ENCODE measurements at regions not wholly inside any gene's neighbourhood (a gene's known extent, or its start where the extent isn't known, plus 50 kb on each side); places are given as distances from the start of the nearest gene placed in this dataset.
"Not testable (repeated sequence)": the region's sequence is repeated elsewhere in the genome, so short reads cannot be mapped to it uniquely, and the experiment has no call there.

DNA sequence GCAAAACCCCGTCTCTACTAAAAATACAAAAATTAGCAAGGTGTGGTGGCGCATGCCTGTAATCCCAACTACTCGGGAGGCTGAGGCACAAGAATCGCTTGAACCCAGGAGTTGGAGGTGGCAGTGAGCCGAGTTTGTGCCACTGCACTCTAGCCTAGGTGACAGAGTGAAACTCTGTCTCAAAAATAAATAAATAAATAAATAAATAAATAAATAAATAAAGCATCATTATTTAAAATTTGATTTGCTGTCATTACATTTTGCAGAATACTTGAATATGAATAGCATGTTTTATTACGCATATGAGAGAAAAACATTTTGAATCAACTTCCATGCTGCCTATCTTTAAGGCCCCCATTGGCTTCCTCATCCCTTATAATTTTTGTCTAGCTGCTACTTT is 53.4 kb upstream of the MED14 start:
- DNase-seq: not testable (repeated sequence)

DNA sequence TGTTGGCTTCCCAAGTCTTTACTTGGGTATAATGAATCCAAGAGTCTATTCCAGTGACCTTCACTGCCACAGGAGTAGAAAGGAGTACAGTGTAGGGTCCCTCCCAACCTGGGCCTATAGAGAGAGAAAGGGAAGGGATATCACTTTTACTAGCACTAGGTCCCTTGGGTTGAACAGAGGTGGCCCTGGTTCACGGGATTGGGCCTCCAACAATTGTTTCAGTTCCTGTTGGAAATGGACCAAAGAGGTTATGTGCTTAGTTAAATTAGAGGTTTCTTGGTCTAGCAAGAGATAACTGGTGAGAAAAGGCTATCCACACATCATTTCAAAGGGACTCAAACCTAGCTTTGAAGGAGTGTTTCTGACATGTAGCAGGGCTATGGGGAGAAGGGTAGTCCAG is 57.1 kb upstream of the MED14 start:
- no peak for DNase-seq

DNA sequence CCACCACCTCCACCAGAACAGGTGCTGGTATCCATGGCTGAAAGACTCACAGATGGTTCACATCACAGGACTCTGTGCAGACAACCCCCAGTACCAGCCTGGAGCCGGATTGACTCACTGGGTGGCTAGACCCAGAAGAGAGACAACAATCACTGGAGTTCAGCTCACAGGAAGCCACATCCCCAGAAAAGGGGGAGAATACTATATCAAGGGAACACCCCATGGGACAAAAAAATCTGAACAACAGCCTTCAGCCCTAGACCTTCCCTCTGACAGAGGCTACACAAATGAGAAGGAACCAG is 59.4 kb upstream of the MED14 start:
- not testable (repeated sequence) for DNase-seq

DNA sequence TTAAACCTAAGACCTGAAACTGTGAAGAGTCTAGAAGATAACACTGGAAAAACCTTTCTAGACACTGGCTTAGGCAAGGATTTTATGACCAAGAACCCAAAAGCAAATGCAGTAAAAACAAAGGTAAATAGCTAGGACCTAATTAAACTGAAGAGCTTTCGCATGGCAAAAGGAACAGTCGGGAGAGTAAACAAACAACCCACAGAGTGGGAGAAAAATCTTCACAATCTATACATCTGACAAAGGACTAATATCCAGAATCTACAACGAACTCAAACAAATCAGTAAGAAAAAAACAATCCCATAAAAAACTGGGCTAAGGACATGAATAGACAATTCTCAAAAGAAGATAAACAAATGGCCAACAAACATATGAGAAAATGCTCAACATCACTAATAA is 64.4 kb upstream of the MED14 start:
- not testable (repeated sequence) for DNase-seq

DNA sequence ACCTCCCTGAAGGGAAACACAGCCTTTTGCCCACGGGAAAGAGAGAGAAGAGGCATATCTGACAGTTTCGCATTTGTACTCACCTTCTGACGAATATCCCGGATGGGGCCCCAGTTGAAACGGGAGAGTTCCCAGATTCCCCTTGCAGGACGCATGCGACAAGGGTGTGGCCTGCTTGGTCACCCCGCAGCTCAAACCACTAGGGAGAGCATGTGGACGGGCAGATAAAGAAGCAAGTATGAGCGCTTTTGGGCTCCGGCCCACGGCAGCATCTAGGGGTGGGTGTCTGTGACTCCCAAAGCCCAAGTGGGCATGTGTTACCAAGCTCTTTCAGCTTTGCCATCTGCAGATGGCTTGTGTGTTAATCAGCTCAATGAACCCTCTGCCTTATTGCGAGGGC is 70.1 kb upstream of the MED14 start:
- DNase-seq: no peak

DNA sequence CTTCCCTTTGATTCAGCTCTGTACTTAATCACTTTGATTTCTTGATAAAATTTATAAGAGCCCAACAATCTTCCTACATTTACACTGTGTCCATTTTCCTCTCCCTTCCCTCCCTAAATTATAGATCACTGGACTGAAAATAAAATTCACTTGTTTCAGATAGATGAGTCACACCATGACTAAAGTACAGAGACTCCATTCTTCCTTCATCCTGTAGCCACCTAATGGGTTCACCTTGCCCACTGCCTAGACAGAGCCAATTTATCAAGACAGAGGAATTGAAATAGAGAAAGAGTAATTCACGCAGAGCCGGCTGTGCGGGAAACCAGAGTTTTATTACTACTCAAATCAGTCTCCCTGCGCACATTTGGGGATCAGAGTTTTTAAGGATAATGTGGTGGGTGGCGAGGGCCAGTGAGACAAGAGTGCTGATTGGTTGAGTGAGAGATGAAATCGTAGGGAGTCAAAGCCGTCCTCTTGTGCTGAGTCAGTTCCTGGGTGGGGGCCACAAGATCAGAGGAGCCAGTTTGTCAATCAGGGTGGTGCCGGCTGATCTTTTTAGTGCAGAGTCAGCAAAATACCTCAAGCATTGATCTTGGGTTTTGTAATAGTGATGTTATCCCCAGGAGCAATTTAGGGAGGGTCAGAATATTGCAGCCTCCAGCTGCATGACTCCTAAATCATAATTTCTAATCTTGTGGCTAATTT is 71.3 kb upstream of the MED14 start:
- no peak for DNase-seq

DNA sequence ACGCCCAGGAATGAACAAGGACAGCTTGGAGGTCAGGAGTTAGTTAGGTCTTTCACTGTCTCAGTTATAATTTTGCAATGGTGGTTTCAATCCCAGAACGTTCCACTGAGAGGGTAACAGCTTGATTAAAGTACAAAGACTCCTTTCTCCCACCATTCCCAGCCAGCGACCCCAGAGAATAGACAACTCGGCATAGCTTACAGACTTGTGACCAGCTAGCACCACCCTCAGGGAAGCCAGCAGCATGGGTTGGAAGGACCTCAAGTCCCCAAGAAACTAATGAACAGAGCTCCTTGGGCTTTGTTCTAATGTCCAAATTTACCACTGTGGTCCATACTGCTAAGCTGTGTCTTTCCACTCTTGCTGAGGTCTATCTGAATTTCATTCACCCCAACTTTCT is 72.0 kb upstream of the MED14 start:
- no peak for DNase-seq

DNA sequence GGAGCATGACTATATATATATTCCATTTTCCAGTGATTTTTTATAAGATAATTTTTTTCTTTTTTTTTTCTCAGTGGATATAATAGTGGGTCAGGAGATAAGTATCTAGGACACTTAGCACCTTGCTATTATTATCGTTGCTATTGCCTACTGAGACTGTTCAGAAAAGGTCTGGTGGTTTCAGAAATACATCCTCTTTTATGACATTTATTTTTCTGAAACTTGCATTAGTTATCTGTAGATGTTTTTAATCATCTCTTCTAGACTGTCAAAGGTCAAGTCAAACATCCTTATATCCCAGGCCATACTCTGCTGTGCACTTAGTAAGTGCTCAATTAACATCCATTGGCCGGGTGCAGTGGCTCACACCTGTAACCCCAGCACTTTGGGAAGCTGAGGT is 72.9 kb upstream of the MED14 start:
- DNase-seq: no peak

DNA sequence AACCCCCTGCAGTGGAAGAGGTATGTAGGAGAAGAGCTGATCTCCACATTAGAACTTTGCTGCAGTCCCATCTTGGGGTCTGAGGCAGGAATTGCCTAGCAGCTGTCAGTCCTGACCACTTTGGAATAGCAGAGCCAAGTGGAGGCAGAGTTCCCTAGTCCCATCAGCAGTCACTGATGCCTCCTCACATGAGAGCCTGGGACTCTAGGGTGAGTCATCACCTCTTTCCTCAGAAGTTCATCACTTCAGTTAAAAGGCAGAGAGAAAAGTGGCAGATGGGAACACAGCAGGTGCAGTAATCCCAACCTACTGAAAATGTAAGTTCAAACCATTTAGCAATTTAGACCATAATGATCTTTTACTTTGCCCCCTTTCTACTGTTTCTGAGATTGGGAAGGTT is 73.9 kb upstream of the MED14 start:
- no peak for DNase-seq

DNA sequence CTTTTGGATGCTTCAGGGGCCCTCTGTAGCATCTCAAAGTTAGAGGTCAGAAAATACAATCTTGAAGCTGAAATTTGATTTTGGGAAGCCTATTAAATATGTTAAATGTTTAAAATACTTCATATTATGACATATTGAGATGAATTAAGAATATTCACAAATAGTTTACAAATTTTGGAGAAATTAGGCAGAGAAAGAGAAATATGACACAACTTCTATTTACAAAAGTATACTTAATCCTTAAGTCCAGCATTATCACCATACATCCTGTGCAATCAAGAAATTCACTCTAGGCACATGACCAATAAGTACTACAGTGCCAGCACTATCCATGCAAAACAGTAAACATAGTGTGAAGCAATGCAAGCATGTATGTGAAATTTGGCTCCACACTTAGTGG is 79.7 kb upstream of the MED14 start:
- not testable (repeated sequence) for DNase-seq

DNA sequence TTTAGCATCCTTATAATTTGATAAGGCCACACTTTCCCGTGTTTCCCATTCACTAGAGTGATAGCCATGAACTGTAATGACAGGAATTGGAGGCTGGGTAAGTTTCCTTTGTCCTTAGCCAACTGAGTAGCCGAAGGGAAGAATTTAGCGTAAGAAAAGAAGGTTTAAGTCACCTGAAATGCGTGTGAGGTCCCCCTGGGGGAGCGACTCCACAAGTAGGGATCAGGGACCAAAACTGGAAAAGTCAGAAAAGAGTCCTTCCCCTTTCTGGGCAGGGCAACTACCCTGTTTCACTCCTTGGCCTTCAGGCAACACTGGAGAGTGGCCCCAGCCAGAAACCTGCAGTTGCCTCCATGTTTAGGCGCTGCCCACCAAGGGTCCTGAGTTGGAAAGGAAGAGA is 81.6 kb upstream of the MED14 start:
- DNase-seq: no peak

DNA sequence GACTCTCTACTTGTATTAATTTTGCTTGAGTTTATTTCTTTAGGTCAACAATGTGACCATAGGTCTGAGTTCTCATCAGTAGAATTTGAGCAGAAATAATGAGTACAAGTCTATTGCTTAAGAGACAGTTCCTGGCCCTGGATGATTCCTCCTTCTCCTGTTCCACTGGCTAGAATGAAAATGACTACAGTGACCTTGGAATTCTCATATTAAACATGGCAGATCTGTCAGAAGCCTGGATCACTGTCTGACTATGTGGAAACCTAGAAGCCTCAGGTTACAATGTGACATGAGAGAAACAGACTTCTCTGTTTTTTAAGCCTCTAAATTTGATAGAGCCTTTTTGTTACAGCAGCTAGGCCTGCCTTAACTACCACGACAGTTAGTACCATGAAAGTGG is 82.9 kb upstream of the MED14 start:
- DNase-seq: no peak

DNA sequence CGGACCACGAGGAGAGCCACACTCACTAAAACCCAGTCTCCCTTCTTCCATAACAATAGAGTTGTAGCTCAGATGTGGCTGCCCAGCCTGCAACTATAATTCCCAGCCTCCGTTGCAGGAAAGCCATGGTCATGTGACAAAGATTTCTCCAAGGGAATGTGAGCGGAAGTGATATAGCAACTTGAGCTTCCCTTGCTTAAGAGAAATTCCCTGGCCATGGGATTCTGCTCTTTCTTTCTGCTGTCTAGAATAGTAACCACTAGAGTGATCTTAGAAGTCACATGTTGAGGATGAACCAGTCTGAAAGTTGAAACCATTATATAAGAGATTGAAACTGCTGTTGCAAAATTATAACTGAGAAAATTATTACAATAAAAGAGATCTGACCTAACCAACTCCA is 86.4 kb upstream of the MED14 start:
- no peak for DNase-seq

DNA sequence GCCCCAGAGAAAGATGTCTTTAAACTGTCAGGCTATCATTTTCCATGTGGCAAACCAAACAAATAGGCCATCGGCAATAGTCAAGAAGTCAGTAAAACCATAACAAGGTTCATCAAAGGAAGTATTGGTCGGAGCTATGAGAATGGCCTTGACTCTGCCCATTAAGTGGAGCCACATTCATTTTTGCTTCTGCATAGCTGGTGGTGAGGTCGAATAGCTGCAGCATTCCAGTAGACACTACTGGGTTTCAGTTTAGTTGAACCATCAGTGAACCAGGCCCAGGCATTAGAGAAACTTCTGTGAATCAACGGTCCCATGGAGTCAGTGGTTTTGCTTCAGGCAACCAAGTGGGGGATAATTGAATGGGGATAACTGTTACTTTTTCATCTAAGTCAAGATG is 92.0 kb upstream of the MED14 start:
- no peak for DNase-seq

DNA sequence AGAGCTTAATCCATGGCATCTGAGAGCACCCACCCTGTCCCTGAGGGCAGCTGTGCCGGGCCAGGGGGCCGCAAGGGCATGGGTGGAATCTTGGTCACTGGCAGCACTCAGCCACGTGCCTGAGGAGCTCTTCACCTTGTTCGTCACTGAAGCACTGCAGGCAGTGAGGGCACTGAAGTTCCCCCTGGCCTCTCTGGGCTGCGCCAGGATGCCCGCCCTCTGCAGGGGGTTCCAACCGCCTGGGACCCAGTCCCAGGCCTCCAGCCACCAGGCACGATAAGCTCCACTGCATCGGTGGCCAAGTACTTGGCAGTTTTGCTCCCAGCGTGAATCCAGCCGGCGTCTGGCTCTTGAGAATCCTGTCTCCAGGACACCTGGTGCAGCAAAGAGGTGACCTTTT is 96.4 kb upstream of the MED14 start:
- no peak for DNase-seq

DNA sequence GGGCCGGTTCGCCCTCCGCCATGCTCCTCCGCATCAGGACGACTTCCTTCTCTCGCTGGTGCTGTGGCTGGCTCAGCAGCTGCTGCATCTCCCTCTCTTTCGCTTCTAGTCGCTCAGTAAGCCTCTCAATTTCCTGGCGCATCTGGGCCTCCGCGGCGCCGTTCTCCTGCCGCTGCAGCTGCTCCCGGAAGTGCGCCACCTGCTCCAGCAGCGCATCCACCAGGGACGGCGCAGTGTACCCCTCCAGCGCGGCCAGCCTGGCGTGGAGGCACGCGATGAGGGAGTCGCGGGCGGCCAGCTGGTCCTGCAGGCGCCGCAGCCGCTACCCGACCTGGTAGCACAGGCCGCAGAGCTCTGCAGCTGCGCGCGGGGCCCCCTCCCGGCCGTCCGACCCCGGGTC is 97.4 kb upstream of the MED14 start:
- no peak for DNase-seq

DNA sequence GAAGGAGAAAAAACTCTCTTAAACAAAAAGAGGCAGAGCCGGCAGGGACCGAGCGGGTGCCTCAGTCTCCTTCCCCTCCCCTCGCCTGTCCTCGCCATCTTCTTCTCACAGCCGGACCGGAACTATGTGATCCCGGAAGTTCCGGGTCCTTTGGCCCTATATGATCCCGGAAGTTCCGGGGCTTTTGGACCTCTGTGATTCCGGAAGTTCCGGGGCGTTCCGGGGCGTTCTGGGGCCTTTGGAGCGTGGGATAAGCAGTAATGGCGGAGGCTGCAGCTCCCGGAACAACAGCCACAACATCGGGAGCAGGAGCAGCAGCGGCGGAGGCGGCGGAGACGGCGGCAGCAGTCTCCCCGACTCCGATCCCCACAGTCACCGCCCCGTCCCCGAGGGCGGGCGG is 98.9 kb upstream of the MED14 start:
- no peak for DNase-seq

DNA sequence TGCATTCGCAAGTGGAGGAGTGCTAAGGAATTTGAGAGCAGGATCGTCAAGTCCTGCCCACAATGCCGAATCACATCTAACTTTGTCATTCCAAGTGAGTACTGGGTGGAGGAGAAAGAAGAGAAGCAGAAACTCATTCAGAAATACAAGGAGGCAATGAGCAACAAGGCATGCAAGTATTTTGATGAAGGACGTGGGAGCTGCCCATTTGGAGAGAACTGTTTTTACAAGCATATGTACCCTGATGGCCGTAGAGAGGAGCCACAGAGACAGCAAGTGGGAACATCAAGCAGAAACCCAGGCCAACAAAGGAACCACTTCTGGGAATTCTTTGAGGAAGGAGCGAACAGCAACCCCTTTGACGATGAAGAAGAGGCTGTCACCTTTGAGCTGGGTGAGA is 100.2 kb upstream of the MED14 start:
- no peak for DNase-seq

DNA sequence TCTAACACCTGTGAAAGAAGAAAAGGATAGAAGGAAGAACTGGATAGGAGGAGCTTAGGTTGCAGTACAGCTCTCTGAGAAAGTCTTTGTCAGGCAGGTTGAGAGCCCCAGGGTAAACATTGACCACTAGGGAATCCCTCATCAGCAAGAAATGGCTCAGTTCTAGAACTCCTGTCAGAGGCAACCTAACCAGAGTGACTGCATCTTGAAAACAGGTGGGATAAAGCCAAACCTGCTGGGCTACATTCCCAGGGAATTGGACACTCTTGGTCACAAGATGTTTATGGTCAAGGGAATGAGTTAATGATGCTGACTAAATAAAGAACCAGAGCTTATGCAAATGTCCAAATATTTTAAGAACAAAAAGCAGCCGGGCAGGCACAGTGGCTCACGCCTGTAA is 108.3 kb upstream of the MED14 start:
- DNase-seq: no peak

DNA sequence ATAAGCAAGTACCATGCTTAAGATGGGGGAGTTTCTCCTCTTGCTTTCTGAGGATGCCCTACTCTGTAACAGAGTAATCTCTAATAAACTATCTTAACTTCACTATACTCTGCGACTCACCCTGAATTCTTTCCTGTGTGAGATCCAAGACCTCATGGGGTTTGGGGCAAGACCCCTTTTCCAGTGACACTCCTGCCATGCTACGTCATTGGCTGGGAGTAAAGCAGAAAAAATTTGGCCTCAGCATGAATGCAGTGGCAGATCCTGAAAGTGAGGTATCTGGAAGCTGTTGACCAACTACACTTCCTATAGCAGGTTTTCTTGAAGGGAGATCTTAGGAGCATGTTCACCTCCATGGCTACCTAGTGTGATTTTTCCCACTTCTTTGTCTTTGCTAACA is 109.1 kb upstream of the MED14 start:
- no peak for DNase-seq

DNA sequence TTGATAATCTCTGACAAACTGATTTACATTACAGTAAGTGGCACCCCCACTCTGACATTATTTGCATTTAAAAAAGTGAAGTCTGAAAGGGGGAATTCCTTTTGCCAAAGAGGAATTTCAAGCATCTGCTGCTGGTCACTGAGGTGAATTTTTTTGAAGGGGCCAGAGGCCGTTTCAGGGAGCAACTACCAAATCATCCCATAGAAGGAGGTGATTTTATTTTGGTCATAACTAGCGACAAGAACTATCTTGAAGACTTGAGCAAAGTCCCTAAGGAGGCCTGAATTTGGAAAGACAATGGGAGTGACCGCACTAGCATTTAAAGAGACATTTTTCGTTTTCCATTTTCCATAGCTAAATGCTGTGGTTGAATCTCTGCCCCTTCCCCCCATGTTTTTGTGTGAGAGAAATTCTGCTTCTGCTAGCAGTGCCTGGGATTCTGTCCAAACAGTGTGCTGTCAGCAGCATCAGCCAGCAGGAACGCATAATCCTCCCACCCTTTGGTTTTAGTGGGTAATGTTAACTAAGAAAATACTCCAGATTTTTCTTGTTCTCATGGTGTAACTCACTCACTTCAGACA is 110.1 kb upstream of the MED14 start:
- DNase-seq: no peak

DNA sequence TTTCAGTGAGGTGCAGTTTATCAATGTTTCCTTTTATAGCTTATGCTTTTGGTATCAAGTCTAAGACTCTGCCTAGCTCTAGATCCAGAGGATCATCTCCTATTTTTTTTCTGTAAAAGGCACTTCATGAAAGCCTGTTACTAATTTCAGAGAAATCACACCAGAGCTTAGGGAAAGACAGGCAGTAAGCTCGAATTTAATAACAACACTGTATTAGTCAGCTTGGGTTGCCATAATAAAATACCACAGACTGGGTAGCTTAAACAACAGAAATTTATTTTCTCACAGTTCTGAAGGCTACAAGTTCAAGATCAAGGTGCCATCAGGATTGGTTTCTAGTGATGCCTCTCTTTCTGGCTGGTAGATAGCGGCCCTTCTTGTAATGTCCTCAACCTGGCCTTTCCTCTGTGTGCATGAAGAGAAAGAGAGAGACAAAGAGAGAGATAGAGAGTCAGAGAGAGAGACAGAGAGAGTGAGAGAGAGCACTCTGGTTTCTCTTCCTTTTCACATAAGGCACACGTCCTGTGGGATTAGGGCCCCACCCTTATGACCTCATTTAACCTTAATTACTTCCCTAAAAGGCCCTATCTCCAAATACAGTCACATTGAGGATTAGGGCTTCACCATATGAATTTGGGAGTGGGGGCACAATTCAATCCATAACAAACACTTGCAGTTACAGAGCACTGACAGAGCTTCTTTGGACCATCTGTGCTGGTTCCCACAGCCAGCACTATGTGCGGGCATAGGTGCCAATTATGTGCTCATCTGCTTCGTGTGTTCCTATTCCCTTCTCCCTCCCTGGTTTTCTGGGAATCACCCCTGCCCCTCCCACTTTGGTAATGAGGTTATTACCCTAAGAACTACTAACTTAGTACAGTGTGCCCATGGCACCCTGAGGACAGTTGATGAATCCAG is 114.8 kb upstream of the MED14 start:
- DNase-seq: no peak

DNA sequence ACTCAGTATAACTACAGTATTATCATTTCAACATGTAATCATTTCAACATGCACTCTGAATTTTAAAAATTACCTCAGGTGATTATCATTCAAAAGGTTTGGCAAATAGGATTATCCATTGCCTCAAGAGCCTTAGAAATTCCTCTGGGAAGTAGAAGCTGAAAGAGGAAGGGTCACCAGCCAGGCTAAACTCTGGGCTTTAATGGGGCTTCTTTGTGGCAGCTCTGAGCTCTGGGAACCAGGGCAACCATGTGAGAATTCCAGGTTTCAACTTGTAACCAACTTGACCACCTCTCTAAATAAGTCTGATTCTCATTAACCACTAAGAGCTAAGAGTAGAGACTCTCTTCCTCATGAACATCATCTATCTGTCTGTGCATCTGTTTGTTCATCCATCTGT is 117.2 kb upstream of the MED14 start:
- DNase-seq: no peak

All from activated CD4-positive, alpha-beta T cell treated with anti-CD3 and anti-CD28 coated beads for 4 hours (primary cell).